GM21529 (cell line): ENCODE measurements at regions not wholly inside any gene's neighbourhood (a gene's known extent, or its start where the extent isn't known, plus 50 kb on each side); places are given as distances from the start of the nearest gene placed in this dataset.

Experiments
- ATAC-seq: cut with Tn5 transposase; IDR thresholded peaks from one replicate; pipeline ENCODE4 v1.9.1; 2021; ENCODE audit not compliant: unreplicated experiment

GRCh38 chr4:179486570-179487335 is 2044.5 kb upstream of the AGA start:
- ATAC-seq: no peak

GRCh38 chr4:179492260-179493080 is 2050.2 kb upstream of the AGA start:
- ATAC-seq: no peak

GRCh38 chr4:179503976-179504375 is 2061.7 kb upstream of the AGA start:
- no peak for ATAC-seq

GRCh38 chr4:179509489-179509888 is 2067.3 kb upstream of the AGA start:
- ATAC-seq: no peak

- no peak for ATAC-seq
Measured at GRCh38 chr4:179521952-179522351, 2079.7 kb upstream of the AGA start.

- ATAC-seq: no peak
Measured at GRCh38 chr4:179530958-179531357, 2088.7 kb upstream of the AGA start.

- no peak for ATAC-seq
Measured at GRCh38 chr4:179536694-179537093, 2094.5 kb upstream of the AGA start.

GRCh38 chr4:179539641-179540040 is 2097.4 kb upstream of the AGA start:
- no peak for ATAC-seq

GRCh38 chr4:179543771-179544170 is 2101.5 kb upstream of the AGA start:
- ATAC-seq: no peak

GRCh38 chr4:179544496-179544895 is 2102.3 kb upstream of the AGA start:
- ATAC-seq: no peak

- no peak for ATAC-seq
Measured at GRCh38 chr4:179552131-179552530, 2109.9 kb upstream of the AGA start.

- ATAC-seq: no peak
Measured at GRCh38 chr4:179563741-179564140, 2121.5 kb upstream of the AGA start.

- no peak for ATAC-seq
Measured at GRCh38 chr4:179569549-179569948, 2127.3 kb upstream of the AGA start.

GRCh38 chr4:179582164-179582905 is 2140.1 kb upstream of the AGA start:
- ATAC-seq: no peak

- no peak for ATAC-seq
Measured at GRCh38 chr4:179583221-179583620, 2141.0 kb upstream of the AGA start.

- ATAC-seq: no peak
Measured at GRCh38 chr4:179584101-179584500, 2141.9 kb upstream of the AGA start.

GRCh38 chr4:179585761-179586160 is 2143.5 kb upstream of the AGA start:
- no peak for ATAC-seq

- ATAC-seq: no peak
Measured at GRCh38 chr4:179586460-179586859, 2144.2 kb upstream of the AGA start.

GRCh38 chr4:179595671-179596410 is 2153.6 kb upstream of the AGA start:
- no peak for ATAC-seq

GRCh38 chr4:179596621-179597020 is 2154.4 kb upstream of the AGA start:
- ATAC-seq: no peak

- ATAC-seq: no peak
Measured at GRCh38 chr4:179597301-179597700, 2155.1 kb upstream of the AGA start.
